Activated naive CD8-positive, alpha-beta T cell treated with anti-CD3 and anti-CD28 coated beads, Interleukin-2, amount 10 ng/mL, durations not matched to agents 7 days and 5 days (primary cell): ENCODE measurements at regions not wholly inside any gene's neighbourhood (a gene's known extent, or its start where the extent isn't known, plus 50 kb on each side); places are given as distances from the start of the nearest gene placed in this dataset.
"Not testable (repeated sequence)": the region's sequence is repeated elsewhere in the genome, so short reads cannot be mapped to it uniquely, and the experiment has no call there.

Experiments used
- ATAC-seq: fragments of 150-1000 bp; cut with Tn5 transposase; one replicate; pipeline ENCODE4 v1.10.0; 2021; ENCODE audit warnings: low read depth, moderate library complexity
- POLR2A ChIA-PET: fragments of 350-600 bp; sonication (Branson Sonifier 250); formaldehyde crosslinking; loops from one replicate; lab custom pipeline; 2021; ENCODE audit warnings: antibody characterized with exemption; lab: Charles Lee
- DNase-seq: peaks from one replicate; pipeline ENCODE4 v3.0.0; 2021
- H3K27ac Mint-ChIP-seq: one replicate; pipeline ENCODE4 v1.8.0; 2022; ENCODE audit warnings: mild to moderate bottlenecking, mixed read lengths
- H3K27me3 Mint-ChIP-seq: one replicate; pipeline ENCODE4 v1.8.0; 2022; ENCODE audit warnings: mild to moderate bottlenecking, moderate library complexity, mixed read lengths
- H3K36me3 Mint-ChIP-seq: one replicate; pipeline ENCODE4 v1.8.0; 2021; ENCODE audit warnings: mild to moderate bottlenecking, mixed read lengths
- H3K4me1 Mint-ChIP-seq: one replicate; pipeline ENCODE4 v1.8.0; 2021; ENCODE audit warnings: mixed read lengths
- H3K4me3 Mint-ChIP-seq: one replicate; pipeline ENCODE4 v1.8.0; 2022; ENCODE audit warnings: mild to moderate bottlenecking, moderate library complexity, mixed read lengths
- H3K9me3 Mint-ChIP-seq: one replicate; pipeline ENCODE4 v1.8.0; 2021; ENCODE audit warnings: mixed read lengths

DNA sequence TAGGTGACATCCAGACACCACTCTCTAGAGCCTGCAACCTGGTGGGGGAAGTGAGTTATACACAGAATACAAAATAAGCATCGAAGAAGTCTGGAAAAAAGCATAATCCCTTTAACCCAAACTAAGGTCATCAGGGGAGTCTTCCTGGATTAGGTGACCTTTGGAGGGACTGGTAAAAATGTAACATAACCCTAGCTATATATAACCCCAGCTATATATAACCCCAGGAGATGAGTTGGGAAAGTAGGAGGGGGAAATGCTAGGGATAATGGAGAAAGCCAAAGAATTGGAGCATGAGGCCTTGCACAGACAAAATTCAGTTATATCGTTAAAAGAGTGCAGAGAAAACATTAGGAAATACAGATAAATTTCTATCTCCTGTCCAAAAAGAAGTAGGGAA lies 164.8 kb downstream of the QRSL1 start:
- no peak for DNase-seq
- POLR2A ChIA-PET: no interaction called here
- Mint-ChIP-seq H3K27ac (no peak overlapping the region), H3K4me3 (no peak overlapping the region), H3K9me3 (no peaks in the 10 kb centered on the region), H3K27me3 (peaks cover 14% of the 10 kb centered on the region), H3K4me1 (peaks cover 3% of the 10 kb centered on the region), H3K36me3 (no peaks in the 10 kb centered on the region)
- no peak for ATAC-seq

DNA sequence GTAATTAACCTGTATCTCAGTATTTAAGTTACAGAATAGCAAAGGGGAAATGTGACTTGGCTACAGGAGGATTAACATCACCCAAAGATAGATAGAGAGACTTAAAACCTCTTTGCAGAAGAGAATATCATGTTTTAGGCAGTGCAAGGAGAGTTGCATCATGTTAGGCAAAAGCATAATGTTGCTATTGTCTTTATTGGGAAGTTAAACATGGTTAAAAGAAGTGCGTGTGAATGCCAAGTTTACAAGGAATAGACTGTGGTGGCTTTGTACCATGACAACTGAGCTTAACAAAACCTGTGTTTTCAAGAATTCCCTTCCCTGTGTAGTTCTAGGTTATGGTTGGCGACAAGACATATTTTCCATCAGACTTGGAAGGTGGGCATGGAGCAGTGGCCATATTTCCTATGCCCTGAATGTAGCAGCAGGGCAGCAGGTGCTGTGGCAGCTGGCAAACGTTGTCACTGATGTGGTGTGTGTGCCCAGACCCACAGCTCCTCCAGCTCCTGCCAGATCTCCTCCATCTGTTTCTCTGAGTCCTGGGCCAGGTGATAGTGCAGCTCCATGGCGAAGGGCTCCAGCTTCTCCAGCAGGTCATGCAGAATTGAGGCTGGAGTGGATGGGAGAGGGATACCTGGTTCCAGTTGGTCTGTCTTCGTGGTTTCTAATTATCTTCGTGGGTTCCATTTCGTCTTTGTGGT lies 163.3 kb downstream of the QRSL1 start:
- Mint-ChIP-seq H3K9me3 (no peaks in the 10 kb centered on the region), H3K4me1 (no peaks in the 10 kb centered on the region), H3K27ac (no peak overlapping the region), H3K27me3 (peaks cover 13% of the 10 kb centered on the region), H3K4me3 (no peak overlapping the region), H3K36me3 (no peaks in the 10 kb centered on the region)
- DNase-seq: no peak
- POLR2A ChIA-PET: no interaction called here
- ATAC-seq: no peak

DNA sequence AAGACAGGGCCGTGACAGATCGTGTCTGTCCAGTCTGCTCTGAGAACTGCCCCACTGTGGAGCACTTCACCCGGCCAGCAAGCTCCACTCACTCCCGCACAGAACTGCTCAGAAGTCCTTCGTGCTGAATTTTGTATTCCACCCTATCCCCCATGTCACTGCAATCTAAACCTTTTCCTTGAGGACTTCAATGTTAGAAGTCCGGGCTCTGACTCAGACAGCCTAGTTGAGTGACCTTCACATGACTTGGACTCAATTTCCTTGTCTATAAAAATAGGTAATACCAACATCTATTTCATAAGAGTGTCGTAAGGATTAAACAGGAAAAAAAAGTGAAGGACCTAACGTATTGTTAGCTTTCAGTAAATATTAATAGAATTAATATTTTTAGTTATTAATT lies 161.6 kb downstream of the QRSL1 start:
- H3K27me3 Mint-ChIP-seq: peaks cover 7% of the 10 kb centered on the region

DNA sequence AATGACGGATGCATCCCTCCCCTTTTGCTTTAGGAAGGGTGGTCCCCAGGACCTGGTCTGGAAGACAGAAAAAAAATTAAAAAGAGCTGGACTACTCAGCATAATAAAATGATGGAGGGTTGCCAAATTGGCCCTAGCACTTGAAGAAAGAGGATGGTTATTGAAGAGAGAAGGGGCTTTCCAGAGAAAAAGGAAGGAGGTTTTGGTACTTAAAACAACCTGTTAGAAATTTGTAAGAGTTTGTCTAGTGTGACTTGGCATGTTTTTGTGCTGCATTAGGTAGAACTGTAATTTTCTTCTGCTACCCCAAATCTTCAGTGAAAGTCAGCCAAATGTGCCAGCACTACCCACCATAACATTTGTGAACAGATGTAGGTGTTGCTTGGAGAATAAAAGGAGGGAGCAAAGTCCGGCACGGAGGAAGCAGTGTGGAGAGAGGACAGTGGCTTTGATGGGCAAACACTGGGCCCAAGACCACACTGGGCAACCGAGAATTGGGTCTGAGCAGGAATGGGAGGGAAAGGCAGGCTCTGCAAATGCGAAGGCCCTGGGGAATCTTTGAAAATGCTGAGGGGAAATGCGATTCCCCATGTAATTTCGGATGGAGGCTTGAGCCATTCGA lies 160.9 kb downstream of the QRSL1 start:
- Mint-ChIP-seq H3K27ac (no peak overlapping the region), H3K4me3 (no peak overlapping the region), H3K4me1 (no peaks in the 10 kb centered on the region), H3K36me3 (no peaks in the 10 kb centered on the region), H3K27me3 (peaks cover 7% of the 10 kb centered on the region), H3K9me3 (no peaks in the 10 kb centered on the region)
- POLR2A ChIA-PET: no interaction called here
- ATAC-seq: no peak
- no peak for DNase-seq

More for the DNA sequence above, 161.6 kb downstream of the QRSL1 start:
- Mint-ChIP-seq H3K9me3 (no peaks in the 10 kb centered on the region), H3K36me3 (no peaks in the 10 kb centered on the region), H3K27ac (no peak overlapping the region), H3K4me3 (no peak overlapping the region), H3K4me1 (no peaks in the 10 kb centered on the region)
- no peak for DNase-seq
- POLR2A ChIA-PET: no interaction called here
- no peak for ATAC-seq

DNA sequence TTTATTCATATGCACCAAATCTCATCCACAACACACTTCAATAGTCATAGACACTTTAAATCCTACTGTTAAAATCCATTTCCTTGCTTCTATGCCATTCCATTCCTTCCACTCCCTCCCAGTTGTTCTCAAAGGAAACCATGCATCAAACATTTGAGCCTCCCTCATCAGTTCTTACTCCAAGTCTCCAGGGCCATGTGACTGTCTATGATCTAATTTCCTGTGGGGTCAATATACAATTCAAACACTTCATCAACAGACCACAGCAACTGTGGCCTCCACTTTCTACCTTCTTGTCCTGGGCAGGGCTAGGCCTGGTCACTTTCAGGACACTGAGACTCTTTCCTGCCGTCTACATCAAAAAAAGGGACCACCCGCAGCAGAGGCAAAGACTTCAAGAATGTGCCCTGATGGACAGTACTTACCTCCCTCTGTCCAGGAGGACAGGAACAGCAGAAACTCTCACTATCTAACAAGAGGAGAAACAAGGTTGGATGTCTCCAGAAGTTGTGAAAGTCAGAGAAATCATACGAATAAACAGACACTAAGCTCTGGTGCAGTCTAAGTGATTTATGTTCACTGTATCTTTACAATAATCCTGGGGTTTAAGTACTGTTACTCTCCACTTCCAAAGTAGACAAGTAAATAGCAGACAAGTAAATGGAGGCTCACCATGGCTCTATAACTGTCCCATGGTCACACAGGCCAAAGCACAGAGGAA lies 160.2 kb downstream of the QRSL1 start:
- Mint-ChIP-seq H3K36me3 (no peaks in the 10 kb centered on the region), H3K4me1 (no peaks in the 10 kb centered on the region), H3K27ac (no peak overlapping the region), H3K4me3 (no peak overlapping the region), H3K9me3 (no peaks in the 10 kb centered on the region), H3K27me3 (peaks cover 7% of the 10 kb centered on the region)
- DNase-seq (no peak), ATAC-seq (no peak)
- POLR2A ChIA-PET: no interaction called here

DNA sequence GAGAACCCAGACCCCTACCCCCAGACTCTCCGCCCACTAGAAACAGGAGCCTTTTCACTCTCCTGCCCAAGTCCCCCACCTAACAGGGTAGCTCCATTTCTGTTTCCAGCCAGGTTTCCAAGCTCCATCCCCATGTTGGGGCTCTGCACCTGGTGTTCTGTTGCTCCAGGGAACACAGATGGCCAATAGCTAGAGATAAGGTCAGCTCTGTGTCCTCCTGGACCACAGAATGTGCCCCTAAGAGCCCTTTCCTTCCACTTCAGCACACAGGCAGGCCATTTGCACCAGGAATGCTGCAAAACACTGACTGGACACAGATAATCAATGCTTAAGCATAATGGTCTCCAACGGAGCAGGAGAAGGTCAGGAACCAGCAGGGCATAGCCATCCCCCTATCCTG lies 159.4 kb downstream of the QRSL1 start:
- Mint-ChIP-seq H3K9me3 (no peaks in the 10 kb centered on the region), H3K27me3 (peaks cover 5% of the 10 kb centered on the region), H3K4me3 (no peak overlapping the region), H3K27ac (no peak overlapping the region), H3K36me3 (no peaks in the 10 kb centered on the region), H3K4me1 (no peaks in the 10 kb centered on the region)
- DNase-seq: no peak
- POLR2A ChIA-PET: no interaction called here
- no peak for ATAC-seq

DNA sequence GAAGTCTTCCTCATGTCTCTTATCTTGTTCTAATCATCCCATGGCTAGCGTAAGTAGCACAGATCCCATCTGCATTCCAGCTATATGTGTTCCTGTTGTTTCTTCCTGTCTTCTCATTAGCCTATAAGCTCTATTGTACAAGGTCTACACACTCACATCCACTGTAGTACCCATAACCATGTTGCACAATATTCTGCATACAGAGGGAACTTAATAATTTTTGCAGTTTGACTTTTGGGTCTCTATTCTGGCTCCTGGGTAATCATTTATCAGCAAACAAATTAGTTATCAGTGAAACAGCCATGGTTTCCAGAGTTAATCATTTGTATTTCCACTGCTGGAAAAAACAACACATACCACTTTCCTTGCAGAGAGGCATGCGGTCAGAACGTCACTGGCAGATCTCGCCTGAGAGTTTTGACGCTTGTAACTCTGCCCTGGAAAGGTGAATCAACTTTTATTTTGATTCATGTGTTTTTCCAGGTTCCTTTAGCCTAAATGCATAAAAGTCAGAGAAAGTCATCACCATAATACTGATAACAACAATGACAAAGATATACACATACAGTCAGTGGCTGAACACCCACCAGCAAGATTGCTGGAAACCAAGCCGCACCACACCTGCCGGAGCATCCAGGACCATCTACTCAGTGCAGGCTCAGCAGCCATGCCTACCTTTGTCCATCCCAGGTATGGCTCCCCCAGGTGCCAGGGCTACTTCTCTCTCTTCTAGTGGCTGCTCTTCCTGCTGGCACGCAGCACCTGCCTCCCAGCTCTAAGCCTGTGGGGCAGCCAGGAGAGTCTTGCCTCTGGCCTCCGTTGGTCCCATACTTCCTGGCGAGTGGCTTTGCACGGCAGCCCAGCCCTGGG lies 158.2 kb downstream of the QRSL1 start:
- Mint-ChIP-seq H3K36me3 (no peaks in the 10 kb centered on the region), H3K4me1 (no peaks in the 10 kb centered on the region), H3K9me3 (no peaks in the 10 kb centered on the region), H3K27me3 (peaks cover 2% of the 10 kb centered on the region), H3K27ac (no peak overlapping the region), H3K4me3 (no peak overlapping the region)
- DNase-seq: no peak
- POLR2A ChIA-PET: no interaction called here
- ATAC-seq: no peak

DNA sequence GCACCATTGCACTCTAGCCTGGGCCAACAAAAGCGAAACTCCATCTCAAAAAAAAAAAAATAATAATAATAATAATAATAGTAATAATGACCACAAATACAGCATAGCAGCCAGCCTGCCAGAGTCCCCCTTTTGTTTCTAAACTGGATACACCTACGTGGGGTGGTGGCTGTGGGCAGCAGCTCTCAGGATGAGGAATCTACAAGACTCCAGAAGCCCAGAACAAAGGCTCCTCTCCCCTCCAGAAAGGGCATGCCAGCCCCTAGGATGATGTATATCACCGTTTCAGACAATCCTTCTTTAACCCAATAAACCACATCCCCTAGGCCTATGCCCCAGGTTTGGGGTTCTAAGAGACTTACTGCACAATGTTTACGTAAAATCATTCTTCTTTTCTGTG lies 155.9 kb downstream of the QRSL1 start:
- H3K27ac Mint-ChIP-seq: no peak overlapping the region
- DNase-seq (no peak), ATAC-seq (no peak)
- H3K36me3 Mint-ChIP-seq: no peaks in the 10 kb centered on the region
- POLR2A ChIA-PET: no interaction called here
- H3K4me3 Mint-ChIP-seq: no peak overlapping the region
- H3K9me3 Mint-ChIP-seq: no peaks in the 10 kb centered on the region
- H3K27me3 Mint-ChIP-seq: peaks cover 2% of the 10 kb centered on the region
- H3K4me1 Mint-ChIP-seq: no peaks in the 10 kb centered on the region

DNA sequence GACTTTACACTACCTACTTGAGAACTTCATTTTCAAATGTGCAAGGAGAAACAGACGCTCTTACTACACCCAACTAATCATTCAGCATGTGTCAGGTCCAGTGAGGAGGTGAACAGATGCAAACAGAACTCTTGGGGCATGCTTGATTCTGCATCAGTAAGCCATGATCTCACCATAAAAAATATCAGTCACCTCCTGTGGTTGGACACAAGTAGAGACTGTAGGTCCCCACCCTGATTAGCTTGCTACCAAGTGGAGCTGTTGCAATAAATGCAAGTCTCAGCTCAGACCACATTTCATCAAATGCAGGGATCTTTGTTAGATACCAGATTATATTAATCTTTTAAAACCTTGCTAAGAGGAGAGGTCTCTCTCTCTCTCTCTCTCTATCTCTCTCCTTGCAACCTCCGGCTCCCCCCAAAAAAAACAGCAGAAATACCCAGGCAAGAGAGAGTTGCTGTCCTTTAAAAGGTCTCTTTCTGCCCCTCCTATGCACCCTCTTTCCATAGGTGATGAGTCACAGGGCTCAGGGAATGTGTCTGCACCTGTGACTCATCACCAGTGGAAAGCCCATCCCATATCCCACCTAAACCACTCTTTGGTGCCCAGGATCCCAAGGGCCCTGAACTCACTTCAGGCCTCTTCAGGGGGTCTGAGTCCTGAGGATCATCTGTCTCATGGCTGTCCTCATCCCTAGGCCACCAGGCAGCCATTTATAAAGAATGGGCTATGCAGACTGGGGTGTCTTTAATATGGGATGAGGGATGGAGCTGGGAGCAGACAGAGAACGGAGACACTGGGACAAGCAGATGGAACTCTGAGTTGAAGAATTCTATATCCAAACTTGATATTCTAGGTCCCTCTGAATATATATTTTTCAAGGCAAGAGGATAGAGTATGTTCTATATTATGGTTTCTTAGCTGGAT lies 154.5 kb downstream of the QRSL1 start:
- ATAC-seq: no peak

DNA sequence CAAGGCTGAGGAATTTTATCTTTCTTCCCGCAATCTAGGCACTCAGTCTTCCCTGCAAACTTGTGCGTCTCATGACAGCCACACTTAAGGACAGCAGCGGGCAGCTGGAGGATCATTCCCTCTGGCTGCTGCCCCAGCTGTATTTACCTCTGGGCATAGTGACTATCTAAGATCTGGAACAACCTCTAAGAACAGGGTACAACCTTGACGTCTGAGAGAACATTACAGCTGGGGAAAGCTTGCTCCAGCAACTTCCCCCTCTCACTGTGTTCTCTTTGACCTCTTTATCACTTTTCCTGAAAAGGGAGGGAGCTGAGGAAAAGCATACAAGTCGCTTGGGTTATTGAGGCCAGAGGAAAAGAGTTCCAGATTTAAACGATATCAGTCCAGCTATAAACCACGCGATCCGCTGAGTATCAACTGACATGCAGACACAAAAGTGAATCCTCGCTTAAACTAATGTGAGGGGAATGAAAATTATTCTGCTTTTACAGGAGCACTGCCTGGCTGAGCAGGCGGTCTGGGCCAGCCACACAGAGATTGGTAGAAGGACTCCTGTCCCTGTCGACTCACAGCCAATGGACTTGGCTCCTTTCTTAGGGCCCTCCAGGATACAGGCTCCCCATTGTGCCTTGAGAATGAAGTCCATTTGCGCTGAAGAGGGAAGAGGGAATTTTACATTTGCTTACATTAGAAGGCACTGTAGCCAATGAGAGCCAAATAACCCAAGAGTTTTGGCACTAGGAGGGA lies 153.3 kb downstream of the QRSL1 start:
- Mint-ChIP-seq H3K9me3 (peaks cover 11% of the 10 kb centered on the region), H3K4me3 (no peak overlapping the region)
- ATAC-seq: no peak

More for the DNA sequence above, 154.5 kb downstream of the QRSL1 start:
- peaks cover 7% of the 10 kb centered on the region for H3K9me3 Mint-ChIP-seq
- no peaks in the 10 kb centered on the region for H3K4me1 Mint-ChIP-seq
- H3K27ac Mint-ChIP-seq: no peak overlapping the region
- no peaks in the 10 kb centered on the region for H3K36me3 Mint-ChIP-seq
- no peak overlapping the region for H3K4me3 Mint-ChIP-seq
- no peak for DNase-seq
- H3K27me3 Mint-ChIP-seq: peaks cover 2% of the 10 kb centered on the region
- POLR2A ChIA-PET: no interaction called here

DNA sequence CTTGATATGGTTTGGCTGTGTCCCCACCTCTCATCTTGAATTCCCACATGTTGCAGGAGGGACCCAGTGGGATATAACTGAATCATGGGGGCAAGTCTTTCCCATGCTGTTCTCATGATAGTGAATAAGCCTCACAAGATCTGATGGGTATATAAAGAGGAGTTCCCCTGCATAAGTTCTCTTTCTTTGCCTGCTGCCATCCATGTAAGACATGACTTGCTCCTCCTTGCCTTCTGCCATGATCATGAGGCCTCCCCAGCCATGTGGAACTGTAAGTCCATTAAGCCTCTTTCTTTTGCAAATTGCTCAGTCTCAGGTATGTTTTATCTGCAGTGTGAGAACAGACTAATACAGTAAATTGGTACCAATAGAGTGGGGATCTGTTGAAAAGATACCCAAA lies 150.2 kb downstream of the QRSL1 start:
- POLR2A ChIA-PET, H3K27me3 Mint-ChIP-seq, H3K4me1 Mint-ChIP-seq, H3K36me3 Mint-ChIP-seq, DNase-seq, ATAC-seq, H3K4me3 Mint-ChIP-seq, H3K27ac Mint-ChIP-seq: not testable (repeated sequence)
- peaks cover 11% of the 10 kb centered on the region for H3K9me3 Mint-ChIP-seq

More for the DNA sequence above, 153.3 kb downstream of the QRSL1 start:
- Mint-ChIP-seq H3K27ac (no peak overlapping the region), H3K36me3 (no peaks in the 10 kb centered on the region), H3K4me1 (no peaks in the 10 kb centered on the region), H3K27me3 (peaks cover 5% of the 10 kb centered on the region)
- POLR2A ChIA-PET: no interaction called here
- no peak for DNase-seq

DNA sequence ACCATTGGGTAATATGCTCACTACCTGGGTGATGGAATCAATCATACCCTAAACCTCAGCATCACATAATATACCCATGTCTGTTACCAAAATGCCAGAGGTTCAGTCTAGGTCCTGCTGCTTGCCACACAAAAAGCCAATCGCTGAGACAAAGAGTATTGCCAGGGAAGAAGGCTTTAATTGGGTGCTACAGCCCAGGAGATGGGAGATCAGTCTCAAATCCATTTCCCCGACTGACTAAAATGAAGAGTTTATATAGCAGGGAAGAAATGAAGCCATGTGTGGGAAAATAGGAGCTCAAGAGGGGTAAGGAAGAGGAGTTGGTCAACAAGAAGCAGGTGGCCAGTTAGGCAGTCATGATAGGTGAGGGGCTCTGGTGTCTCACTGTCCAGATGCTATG lies 149.6 kb downstream of the QRSL1 start:
- Mint-ChIP-seq H3K36me3 (no peaks in the 10 kb centered on the region), H3K27ac (no peak overlapping the region), H3K4me1 (no peaks in the 10 kb centered on the region), H3K4me3 (no peak overlapping the region), H3K27me3 (peaks cover 7% of the 10 kb centered on the region), H3K9me3 (peaks cover 11% of the 10 kb centered on the region)
- DNase-seq (no peak), ATAC-seq (no peak)
- POLR2A ChIA-PET: no interaction called here
